HEK293 (cell line): ENCODE measurements at regions not wholly inside any gene's neighbourhood (a gene's known extent, or its start where the extent isn't known, plus 50 kb on each side); places are given as distances from the start of the nearest gene placed in this dataset.

ENCODE experiments used
- ATF2 ChIP-seq: fragments of 450-650 bp; formaldehyde crosslinking; IDR thresholded peaks from 2 replicates; pipeline ENCODE4 v1.5.1; 2016; ENCODE audit warnings: missing biosample characterization, missing genetic modification characterization, low read depth
- CTCF ChIP-seq: fragments of 450-650 bp; formaldehyde crosslinking; IDR thresholded peaks from 2 replicates; pipeline ENCODE4 v1.5.1; 2016; ENCODE audit warnings: missing biosample characterization, missing genetic modification characterization
- OVOL3 ChIP-seq: fragments of 450-650 bp; formaldehyde crosslinking; IDR thresholded peaks from 2 replicates; pipeline ENCODE4 v1.5.1; 2016; ENCODE audit warnings: missing biosample characterization, missing genetic modification characterization
- PATZ1 ChIP-seq: fragments of 450-650 bp; formaldehyde crosslinking; IDR thresholded peaks from 2 replicates; pipeline ENCODE4 v1.5.1; 2016; ENCODE audit warnings: missing biosample characterization, missing genetic modification characterization
- REST ChIP-seq: fragments of 450-650 bp; formaldehyde crosslinking; IDR thresholded peaks from 2 replicates; pipeline ENCODE4 v1.5.1; 2016; ENCODE audit warnings: missing biosample characterization, missing genetic modification characterization
- YY1 ChIP-seq: fragments of 450-650 bp; formaldehyde crosslinking; IDR thresholded peaks from 2 replicates; pipeline ENCODE4 v1.5.1; 2018; ENCODE audit warnings: missing biosample characterization, missing genetic modification characterization
- ZBTB1 ChIP-seq: fragments of 450-650 bp; formaldehyde crosslinking; IDR thresholded peaks from 2 replicates; pipeline ENCODE4 v1.5.1; 2016; ENCODE audit warnings: missing biosample characterization, missing genetic modification characterization
- ZBTB21 ChIP-seq: fragments of 450-650 bp; formaldehyde crosslinking; IDR thresholded peaks from 2 replicates; pipeline ENCODE4 v1.5.1; 2017; ENCODE audit warnings: missing biosample characterization, missing genetic modification characterization
- ZNF404 ChIP-seq: fragments of 450-650 bp; formaldehyde crosslinking; IDR thresholded peaks from 2 replicates; pipeline ENCODE4 v1.5.1; 2017; ENCODE audit warnings: missing biosample characterization, missing genetic modification characterization
- ZNF416 ChIP-seq: fragments of 450-650 bp; formaldehyde crosslinking; IDR thresholded peaks from 2 replicates; pipeline ENCODE4 v1.5.1; 2016; ENCODE audit warnings: missing biosample characterization, missing genetic modification characterization
- ZNF510 ChIP-seq: fragments of 450-650 bp; formaldehyde crosslinking; IDR thresholded peaks from 2 replicates; pipeline ENCODE4 v1.5.1; 2018; ENCODE audit warnings: mild to moderate bottlenecking, missing genetic modification characterization, missing biosample characterization; ENCODE audit not compliant: insufficient replicate concordance
- ZNF621 ChIP-seq: fragments of 450-650 bp; formaldehyde crosslinking; IDR thresholded peaks from 2 replicates; pipeline ENCODE4 v1.5.1; 2017; ENCODE audit warnings: missing biosample characterization, missing genetic modification characterization
- ZNF639 ChIP-seq: fragments of 450-650 bp; formaldehyde crosslinking; IDR thresholded peaks from 2 replicates; pipeline ENCODE4 v1.5.1; 2016; ENCODE audit warnings: missing biosample characterization, missing genetic modification characterization
- TF ChIP-seq, protein P1 (sequence below): fragments of 450-650 bp; formaldehyde crosslinking; IDR thresholded peaks from 2 replicates; pipeline ENCODE4 v1.5.1; 2016; ENCODE audit warnings: missing biosample characterization, missing genetic modification characterization

- TF ChIP-seq ZNF621, result no peak
- no peak for TF ChIP-seq OVOL3
- TF ChIP-seq CTCF (tag by site-specific recombination), result no peak
- no peak for TF ChIP-seq ZBTB21 (tag by site-specific recombination)
- TF ChIP-seq, protein P1, sequence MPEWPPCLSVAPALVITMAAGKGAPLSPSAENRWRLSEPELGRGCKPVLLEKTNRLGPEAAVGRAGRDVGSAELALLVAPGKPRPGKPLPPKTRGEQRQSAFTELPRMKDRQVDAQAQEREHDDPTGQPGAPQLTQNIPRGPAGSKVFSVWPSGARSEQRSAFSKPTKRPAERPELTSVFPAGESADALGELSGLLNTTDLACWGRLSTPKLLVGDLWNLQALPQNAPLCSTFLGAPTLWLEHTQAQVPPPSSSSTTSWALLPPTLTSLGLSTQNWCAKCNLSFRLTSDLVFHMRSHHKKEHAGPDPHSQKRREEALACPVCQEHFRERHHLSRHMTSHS (tag by site-specific recombination), result no peak
- TF ChIP-seq PATZ1 (tag by site-specific recombination), result no peak
- TF ChIP-seq ZNF416 (tag by site-specific recombination), result no peak
- TF ChIP-seq ZBTB1 (tag by site-specific recombination), result no peak
- no peak for TF ChIP-seq REST (tag by site-specific recombination)
- TF ChIP-seq YY1 (tag by site-specific recombination), result no peak
- TF ChIP-seq ATF2, result no peak
- TF ChIP-seq ZNF639 (tag by site-specific recombination), result no peak
- no peak for TF ChIP-seq ZNF404 (tag by site-specific recombination)
- TF ChIP-seq ZNF510 (tag by site-specific recombination), result no peak
These were observed 270.4 kb downstream of the TEX29 start for GRCh38 chr13:111590796-111591195.
